Lower lobe of right lung (tissue), 2 donors: ENCODE measurements at regions not wholly inside any gene's neighbourhood (a gene's known extent, or its start where the extent isn't known, plus 50 kb on each side); places are given as distances from the start of the nearest gene placed in this dataset.

ENCODE experiments used
- ATAC-seq, 2 donors: fragments of 200-7000 bp; cut with Tn5 transposase; one replicate each; pipeline ENCODE4 v1.9.1; 2020 to 2022; ENCODE audit warnings: mild to moderate bottlenecking in 2 of 2, moderate library complexity in 2 of 2
- DNase-seq: peaks from one replicate; pipeline ENCODE4 v3.0.0-alpha.2; 2020
- H3K27ac ChIP-seq: fragments of 200-600 bp; one replicate; pipeline ENCODE4 v1.8.0; 2022
- H3K27me3 ChIP-seq: fragments of 200-600 bp; one replicate; pipeline ENCODE4 v1.8.0; 2022; ENCODE audit warnings: low read depth
- H3K36me3 ChIP-seq: fragments of 200-600 bp; one replicate; pipeline ENCODE4 v1.8.0; 2022; ENCODE audit warnings: mild to moderate bottlenecking
- H3K4me1 ChIP-seq: fragments of 200-600 bp; one replicate; pipeline ENCODE4 v1.8.0; 2022
- H3K4me3 ChIP-seq: fragments of 200-600 bp; one replicate; pipeline ENCODE4 v1.8.0; 2022; ENCODE audit warnings: mild to moderate bottlenecking
- H3K9me3 ChIP-seq: fragments of 200-600 bp; one replicate; pipeline ENCODE4 v1.8.0; 2022
- intact Hi-C: fragments of 100-400 bp; cut with DNase I; formaldehyde crosslinking; loops from one replicate; pipeline ENCODE4 v1.11.0; 2022
- TF ChIP-seq, protein P1 (sequence below): fragments of 200-600 bp; IDR thresholded peaks from one replicate; pipeline ENCODE4 v1.8.0; 2022; ENCODE audit warnings: antibody characterized with exemption, mild to moderate bottlenecking
- donor health status: DM: no; HTN: yes; CAD: no; lungs with severe emphysema.

DNA sequence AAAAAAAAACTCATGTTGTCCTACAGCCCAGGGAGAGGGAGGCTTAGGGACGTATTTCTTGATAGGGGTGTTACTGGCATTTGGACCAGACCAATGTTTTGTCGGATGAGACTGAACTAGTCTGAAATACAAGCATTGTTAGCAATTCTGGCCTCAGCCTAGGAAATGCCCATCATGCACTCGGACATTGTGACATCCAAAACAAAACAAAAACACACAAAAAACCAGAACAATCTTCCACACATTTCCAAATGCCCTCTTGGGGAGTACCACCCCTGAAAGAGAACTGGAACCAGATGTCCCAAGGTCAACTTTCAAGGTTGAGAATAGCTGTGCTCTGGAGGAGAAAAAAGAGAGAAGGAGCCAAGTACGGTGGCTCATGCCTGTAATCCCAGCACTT lies 299.1 kb upstream of the JARID2 start:
- no peaks in the 10 kb centered on the region for H3K4me1 ChIP-seq
- H3K9me3 ChIP-seq: no peaks in the 10 kb centered on the region
- H3K27me3 ChIP-seq: no peaks in the 10 kb centered on the region
- intact Hi-C loops: no loop called here
- TF ChIP-seq, protein P1, sequence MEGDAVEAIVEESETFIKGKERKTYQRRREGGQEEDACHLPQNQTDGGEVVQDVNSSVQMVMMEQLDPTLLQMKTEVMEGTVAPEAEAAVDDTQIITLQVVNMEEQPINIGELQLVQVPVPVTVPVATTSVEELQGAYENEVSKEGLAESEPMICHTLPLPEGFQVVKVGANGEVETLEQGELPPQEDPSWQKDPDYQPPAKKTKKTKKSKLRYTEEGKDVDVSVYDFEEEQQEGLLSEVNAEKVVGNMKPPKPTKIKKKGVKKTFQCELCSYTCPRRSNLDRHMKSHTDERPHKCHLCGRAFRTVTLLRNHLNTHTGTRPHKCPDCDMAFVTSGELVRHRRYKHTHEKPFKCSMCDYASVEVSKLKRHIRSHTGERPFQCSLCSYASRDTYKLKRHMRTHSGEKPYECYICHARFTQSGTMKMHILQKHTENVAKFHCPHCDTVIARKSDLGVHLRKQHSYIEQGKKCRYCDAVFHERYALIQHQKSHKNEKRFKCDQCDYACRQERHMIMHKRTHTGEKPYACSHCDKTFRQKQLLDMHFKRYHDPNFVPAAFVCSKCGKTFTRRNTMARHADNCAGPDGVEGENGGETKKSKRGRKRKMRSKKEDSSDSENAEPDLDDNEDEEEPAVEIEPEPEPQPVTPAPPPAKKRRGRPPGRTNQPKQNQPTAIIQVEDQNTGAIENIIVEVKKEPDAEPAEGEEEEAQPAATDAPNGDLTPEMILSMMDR: no peak
- no peak for ATAC-seq
- no peaks in the 10 kb centered on the region for H3K36me3 ChIP-seq
- no peak for DNase-seq
- H3K4me3 ChIP-seq: no peak overlapping the region
- no peak overlapping the region for H3K27ac ChIP-seq

DNA sequence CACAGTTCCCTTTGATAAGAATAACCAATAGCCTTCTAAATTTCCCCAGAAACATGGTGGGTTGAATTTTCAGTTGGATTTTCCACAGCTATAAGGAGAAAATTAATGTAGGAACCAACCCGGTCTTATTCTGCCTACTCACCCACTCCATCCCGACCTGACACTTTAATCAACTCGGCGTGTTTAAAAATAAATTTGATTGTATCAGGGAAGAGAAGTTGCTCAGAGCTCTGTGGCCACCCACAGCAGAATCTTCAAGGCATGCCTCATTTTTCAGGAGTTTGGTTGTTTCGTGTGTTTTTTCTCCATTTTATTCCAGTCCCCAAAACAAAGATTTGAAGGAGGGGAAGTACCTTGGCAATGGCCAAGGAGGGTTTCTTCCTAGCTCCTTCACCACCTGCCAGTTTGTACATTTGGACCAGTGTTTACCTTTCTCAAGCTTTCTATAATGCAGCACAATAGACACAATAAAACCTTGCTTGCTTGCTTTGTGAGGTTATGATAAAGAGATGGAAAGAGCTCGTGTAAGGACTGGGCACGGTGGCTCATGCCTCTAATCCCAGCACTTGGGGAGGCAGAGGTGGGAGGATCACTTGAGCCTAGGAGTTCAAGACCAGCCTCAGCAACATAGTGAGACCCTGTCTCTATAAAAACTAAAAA lies 297.2 kb upstream of the JARID2 start:
- no peaks in the 10 kb centered on the region for H3K27me3 ChIP-seq
- no peaks in the 10 kb centered on the region for H3K36me3 ChIP-seq
- no peak overlapping the region for H3K27ac ChIP-seq
- H3K4me1 ChIP-seq: no peaks in the 10 kb centered on the region
- DNase-seq (no peak), ATAC-seq (no peak)
- intact Hi-C loops: no loop called here
- no peaks in the 10 kb centered on the region for H3K9me3 ChIP-seq
- TF ChIP-seq, protein P1: no peak
- no peak overlapping the region for H3K4me3 ChIP-seq

GRCh38 chr6:14950103-14950969 lies 295.5 kb upstream of the JARID2 start:
- no peaks in the 10 kb centered on the region for H3K9me3 ChIP-seq
- no peak overlapping the region for H3K4me3 ChIP-seq
- H3K27ac ChIP-seq: no peak overlapping the region
- H3K27me3 ChIP-seq: no peaks in the 10 kb centered on the region
- TF ChIP-seq, protein P1: no peak
- no peaks in the 10 kb centered on the region for H3K4me1 ChIP-seq
- intact Hi-C loops: no loop called here
- H3K36me3 ChIP-seq: no peaks in the 10 kb centered on the region
- ATAC-seq (no peak), DNase-seq (no peak)

DNA sequence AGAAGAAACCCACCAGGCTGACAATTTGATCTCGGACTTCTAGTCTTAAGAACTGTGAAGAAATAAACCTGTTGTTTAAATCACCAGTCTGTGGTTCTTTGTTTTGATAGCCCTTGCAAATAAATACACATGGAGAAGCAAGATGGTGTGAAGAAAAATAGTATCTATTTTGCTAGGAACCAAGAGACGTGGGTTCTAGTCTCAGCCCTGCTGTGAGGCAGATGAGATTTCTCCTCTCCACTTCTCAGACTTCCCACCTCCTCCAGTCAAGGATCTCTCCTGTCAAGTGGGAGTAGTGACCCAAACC lies 294.9 kb upstream of the JARID2 start:
- Histone ChIP-seq H3K27me3 (no peaks in the 10 kb centered on the region), H3K4me1 (no peaks in the 10 kb centered on the region), H3K27ac (no peak overlapping the region), H3K9me3 (no peaks in the 10 kb centered on the region), H3K4me3 (no peak overlapping the region), H3K36me3 (no peaks in the 10 kb centered on the region)
- ATAC-seq (no peak), DNase-seq (no peak)
- intact Hi-C loops: no loop called here
- TF ChIP-seq, protein P1: no peak

- Histone ChIP-seq H3K4me1 (no peaks in the 10 kb centered on the region), H3K9me3 (no peaks in the 10 kb centered on the region), H3K4me3 (no peak overlapping the region), H3K27ac (no peak overlapping the region), H3K36me3 (no peaks in the 10 kb centered on the region), H3K27me3 (no peaks in the 10 kb centered on the region)
- DNase-seq (no peak), ATAC-seq (no peak)
- intact Hi-C loops: no loop called here
- TF ChIP-seq, protein P1: no peak
These were observed 294.2 kb upstream of the JARID2 start for GRCh38 chr6:14951704-14952103.
